HG02588 (cell line): ENCODE measurements at regions not wholly inside any gene's neighbourhood (a gene's known extent, or its start where the extent isn't known, plus 50 kb on each side); places are given as distances from the start of the nearest gene placed in this dataset.
"Not testable (repeated sequence)": the region's sequence is repeated elsewhere in the genome, so short reads cannot be mapped to it uniquely, and the experiment has no call there.

ENCODE experiments used
- ATAC-seq: cut with Tn5 transposase; IDR thresholded peaks from one replicate; pipeline ENCODE4 v1.9.1; 2021; ENCODE audit warnings: mild to moderate bottlenecking, moderate library complexity; ENCODE audit not compliant: unreplicated experiment

DNA sequence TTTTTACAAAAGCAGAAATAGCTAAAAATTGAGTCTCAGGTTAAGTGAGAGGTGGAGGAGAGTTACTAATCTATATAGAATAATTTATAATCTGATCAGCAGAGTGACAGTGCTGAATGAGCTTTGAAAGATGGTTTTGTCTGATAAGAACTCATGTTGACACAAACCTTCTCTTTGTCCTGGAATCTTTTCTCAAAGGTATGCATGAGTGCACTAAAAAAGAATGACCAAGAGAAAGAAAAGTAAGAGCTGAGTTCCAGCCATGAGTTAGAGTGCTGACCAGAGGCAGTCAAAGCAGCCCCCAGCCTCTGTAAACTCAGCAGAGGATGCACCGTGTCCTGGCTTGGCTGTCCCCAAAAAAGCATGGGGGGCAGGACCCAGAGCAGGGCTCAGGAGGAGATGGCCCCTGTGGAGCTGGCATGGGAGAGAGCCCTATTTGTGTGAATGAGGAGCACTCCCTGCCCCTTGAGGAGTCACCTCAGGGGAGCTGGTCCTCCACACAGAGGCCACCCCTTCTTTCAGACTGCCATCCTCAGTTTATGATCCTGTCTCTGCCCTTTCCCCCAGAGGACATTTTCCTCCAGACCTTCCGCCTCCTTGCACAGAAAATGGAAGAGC is 129.8 kb downstream of the SEC23A start:
- no peak for ATAC-seq

DNA sequence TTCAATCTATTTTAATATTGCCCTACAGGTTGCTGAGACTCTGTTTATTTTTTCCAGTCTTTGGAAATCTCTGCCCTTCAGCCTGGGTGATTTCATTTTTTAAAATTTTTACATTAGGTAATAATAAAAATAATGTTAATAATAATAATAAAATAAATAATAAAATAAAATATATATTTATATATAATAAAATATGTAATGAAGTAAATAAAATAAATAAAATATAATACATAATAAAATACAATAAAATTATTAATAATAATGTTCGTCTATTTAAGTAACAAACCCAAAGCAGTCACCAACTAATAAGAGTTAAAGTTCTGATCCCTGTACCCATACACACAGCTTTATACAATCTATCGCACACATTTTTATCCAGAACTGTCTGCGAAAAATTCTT is 130.5 kb downstream of the SEC23A start:
- no peak for ATAC-seq

DNA sequence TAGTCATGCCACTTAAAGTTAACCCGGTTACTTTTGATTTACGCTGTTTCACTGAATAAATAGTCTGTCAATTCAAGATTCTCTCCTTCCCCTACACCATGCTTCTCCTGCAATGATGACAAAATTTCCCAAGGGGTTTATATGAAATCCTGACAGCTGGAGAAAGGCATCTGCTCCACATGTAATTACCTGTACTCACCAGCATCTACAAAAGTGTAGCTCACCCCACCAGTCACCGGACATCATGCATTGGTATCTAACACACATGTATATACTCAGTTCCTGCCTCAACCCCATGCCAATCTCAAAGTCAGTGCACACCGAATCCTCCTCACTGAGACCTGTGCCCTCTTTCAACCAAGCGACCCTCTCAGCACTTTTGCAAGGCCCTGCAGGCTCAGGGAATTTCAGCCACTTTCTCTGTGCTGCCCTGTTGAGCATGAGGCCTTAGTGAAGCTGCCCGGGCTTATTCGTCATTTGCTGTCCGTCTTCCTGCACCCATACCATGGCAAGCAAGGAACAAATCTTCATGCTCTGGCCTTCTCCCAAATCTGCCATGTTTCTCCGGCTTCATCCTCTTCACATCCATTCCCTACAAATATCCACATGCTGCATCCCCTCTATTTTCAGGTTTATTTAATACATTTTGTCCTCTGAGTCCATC is 131.6 kb downstream of the SEC23A start:
- ATAC-seq = no peak

DNA sequence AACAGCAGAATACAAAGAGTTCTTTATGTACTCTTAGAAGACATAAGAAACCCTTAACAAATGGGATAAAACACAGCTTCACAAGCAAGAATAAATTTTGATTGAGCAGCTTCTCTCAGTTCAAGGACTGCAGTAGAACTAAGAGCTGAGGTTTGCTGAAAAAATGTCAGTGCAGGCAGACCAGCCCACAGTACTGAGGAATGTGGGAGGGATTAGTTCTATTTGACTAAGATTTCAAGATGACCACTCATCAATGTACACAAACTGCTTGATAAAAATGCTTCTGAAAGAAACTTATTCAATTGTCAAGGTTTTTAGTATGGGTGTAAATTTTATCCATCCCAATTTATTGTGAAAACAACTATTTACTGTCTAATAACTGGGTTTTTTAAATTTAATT is 138.4 kb downstream of the SEC23A start:
- no peak for ATAC-seq

DNA sequence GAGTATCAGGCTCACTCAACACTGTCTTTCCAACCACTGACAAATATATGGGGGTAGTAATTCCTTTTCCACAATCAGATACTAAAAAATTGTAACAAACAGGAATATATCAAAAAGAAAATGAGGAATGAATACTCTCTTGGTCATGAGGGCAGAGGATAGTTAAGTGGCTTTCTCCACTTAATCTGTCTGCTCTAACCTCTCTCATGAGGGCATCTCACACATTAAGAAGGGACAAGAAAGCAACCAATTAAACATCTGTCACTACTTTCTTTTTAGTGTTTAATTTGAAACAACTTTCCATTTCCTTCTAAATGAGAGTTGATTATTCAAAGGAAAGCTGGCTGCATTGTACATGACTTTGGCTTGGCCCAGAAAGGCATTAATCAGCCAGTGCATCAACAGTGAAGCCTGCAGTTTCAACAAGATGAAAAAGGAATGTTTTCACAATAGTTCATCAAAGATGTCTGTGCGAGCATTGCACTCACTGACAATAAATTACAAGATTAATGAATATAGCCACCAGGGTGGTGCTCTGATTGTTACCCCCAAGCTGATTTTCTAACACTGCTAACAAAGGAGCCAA is 142.0 kb downstream of the SEC23A start:
- no peak for ATAC-seq

DNA sequence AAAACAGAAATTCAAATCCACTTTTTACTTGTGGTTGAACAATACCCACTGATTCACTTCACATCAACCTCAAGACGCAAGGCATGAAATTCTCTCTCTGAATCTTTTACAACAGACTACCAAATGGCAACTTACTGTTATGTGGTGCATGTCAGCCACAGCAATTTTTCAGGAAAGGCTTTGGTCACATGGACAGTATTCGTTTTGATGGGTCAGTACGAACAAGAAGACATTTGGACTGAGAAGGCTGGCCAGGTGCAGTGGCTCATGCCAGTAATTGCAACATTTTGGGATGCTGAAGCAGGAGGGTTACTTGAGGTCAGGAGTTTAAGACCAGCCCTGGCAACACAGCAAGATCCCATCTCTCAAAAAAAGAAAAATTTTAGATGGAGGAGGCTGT is 144.0 kb downstream of the SEC23A start:
- no peak for ATAC-seq

DNA sequence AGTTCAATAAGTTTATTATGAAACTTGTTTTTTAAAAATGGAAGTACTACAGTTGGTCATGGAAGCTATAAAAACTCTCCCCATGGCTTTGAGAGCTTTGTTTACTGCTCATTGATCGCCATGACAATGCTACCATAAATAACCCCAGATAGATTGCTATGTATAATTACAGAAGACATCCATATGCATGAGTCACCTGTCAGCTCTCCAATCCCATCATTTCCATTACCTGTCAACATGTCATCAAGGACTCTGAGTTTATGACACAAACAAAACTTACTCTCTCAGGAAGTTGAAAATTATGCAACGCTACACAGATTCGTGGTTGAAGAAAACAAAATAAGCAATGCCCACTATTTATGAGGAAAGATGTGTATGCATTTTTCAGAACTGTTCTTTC is 144.4 kb downstream of the SEC23A start:
- no peak for ATAC-seq

DNA sequence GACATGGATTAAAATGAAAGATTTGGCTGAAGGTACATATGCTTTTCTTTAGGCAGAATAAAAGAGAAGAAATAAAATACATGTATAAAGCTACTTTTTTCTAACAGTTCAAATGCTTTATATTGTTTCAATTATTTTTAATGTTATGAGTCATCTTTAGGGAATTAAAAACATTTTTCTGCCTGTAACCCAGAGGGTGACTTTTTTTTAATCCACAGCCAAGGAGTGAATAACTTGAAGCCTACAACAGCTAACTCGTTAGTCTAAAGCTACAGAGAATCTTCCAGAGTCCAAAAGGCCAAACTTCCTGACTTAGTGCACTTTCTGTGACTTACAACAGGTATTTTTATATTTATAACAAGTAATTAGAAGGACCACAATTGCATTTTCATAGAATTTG is 151.6 kb downstream of the SEC23A start:
- ATAC-seq = no peak

DNA sequence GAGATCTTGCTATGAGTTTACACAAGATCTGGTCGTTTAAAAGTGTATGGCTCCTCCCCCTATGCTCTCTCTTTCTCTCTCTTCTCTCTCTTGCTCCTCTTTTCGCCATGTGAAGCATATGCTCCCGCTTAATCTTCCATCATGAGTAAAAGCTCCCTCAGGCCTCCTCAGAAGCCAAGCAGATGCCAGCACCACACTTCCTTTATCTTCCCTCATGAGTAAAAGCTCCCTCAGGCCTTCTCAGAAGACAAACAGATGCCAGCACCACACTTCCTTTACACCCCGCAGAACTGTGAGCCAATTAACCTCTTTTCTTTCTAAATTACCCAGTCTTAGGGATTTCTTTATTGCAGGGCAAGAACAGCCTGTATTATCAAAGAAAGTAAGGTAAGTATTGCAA is 152.4 kb downstream of the SEC23A start:
- ATAC-seq = no peak

DNA sequence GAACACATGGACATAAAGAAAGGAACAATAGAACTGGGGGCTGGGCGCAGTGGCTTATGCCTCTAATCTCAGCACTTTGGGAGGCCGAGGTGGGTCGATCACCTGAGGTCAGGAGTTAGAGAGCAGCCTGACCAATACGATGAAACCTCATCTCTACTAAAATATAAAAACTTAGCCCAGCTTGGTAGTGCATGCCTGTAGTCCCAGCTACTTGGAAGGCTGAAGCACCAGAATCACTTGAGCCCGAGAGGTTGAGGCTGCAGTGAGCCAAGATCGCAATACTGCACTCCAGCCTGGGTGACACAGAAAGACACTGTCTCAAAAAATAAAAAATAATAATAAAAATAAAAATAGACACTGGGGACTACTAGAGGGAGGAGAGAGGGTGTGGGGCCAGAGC is 154.5 kb downstream of the SEC23A start:
- ATAC-seq = no peak

DNA sequence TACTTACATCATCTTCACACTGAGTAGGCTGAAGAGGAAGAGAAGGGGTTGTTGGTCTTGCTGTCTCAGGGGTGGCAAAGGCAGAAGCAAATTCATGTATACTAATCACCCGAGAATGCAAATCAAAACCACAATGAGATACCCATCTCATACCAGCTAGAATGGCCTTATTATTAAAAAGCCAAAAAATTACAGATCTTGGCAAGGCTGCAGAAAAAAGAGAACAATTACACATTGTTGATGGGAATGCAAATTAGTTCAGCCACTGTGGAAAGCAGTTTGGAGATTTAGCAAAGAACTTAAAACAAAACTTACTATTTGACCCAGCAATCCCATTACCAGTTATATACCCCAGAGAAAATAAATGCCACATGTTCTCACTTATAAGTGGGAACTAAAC is 154.9 kb downstream of the SEC23A start:
- ATAC-seq = no peak

DNA sequence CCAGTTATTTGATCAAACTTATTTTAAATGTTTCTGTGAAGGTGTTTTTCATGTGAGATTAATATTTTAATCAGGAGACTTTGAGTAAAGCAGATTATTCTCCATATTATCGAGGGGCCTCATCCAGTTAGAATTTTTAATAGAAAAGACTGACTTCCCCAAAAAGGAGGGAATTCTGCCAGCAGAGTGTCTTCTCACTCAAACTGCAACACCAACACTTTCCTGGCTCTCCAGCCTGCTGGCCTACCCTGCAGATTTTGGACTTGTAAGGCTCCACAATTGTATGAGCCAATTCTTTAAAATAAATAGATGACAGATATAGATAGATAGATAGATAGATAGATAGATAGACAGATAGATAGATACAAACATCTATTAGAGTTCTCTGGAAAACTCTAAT is 155.7 kb downstream of the SEC23A start:
- ATAC-seq = no peak

DNA sequence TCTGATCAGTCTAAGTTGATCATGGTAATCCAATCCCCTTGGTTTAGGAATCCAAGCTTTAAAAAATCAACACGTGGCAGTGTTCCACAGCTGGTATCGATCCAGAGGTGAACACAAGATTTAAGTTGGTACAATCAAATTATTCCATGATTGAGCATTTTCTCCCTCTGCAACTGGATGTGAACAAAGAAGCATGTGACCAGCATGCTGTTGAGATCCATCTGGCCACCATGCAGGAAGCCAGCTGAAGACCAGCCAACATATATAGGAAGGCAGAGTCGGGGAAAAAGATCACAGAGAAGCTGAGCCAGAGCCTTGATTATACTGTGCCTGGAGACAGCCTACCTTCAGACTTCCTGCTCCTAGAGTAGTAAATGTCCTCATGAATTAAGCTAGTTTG is 158.3 kb downstream of the SEC23A start:
- ATAC-seq = no peak

DNA sequence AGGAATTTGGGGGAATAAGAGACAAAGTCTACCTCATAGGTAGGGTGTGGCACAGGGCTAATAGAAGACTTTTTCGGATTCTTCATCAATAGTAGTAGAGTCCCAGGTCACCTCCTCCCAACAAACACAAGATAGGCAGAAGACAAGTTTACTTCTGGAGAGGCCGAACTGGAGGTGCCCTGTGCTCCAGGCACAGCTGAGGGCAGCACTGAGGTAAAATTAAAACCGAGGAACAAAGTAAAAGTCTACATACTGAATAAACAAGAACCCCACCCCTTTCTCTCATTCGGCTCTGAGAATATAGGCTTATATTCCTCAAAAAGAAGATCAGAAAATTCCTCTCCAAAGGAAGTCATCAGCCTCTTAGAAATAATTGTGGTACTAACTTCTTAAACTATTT is 161.5 kb downstream of the SEC23A start:
- ATAC-seq = no peak

DNA sequence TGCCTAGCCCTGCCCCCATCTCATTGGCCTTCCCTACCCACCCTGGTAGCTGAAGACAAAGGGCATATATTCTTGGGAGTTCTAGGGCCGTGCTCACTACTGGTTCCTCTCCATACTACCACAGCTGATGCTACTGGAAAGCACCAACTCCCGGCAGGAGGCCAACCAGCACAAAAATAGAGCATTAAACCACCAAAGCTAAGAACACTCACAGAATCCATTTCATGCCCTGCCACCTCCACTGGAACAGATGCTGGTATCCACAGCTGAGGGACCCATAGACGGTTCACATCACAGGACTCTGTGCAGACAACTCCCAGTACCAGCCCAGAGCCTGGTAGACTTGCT is 170.4 kb downstream of the SEC23A start:
- not testable (repeated sequence) for ATAC-seq

DNA sequence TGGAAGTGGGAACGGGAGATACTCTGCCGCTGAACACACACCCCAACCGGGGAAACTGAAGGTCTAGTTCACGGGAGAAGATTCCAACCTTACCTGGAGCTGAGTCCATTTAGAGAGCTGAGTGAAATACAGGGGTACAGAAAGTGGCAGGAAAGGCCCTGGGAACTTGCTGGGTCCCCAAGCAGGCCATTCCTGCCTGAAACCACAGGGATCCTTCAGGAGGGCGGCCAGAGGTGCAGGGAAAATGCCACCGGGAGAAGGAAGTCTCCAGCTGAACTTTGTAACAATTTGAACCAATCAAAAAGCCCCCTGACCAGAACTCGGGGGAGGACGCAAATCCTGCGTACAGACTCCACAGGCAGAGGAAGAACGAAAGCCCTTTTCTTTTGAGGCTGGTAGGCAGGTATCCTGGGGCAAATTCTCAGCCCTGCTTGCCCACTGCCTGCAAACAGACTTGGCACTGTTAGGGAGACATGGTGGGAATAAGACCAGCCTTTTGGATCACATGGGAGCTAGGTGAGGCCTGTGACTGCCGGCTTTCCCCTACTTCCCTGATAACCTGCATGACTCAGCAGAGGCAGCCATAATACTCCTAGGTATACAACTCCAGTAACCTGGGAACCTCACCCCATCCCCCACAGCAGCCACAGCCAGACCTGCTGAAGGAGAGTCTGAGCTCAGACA is 170.9 kb downstream of the SEC23A start:
- ATAC-seq = no peak

DNA sequence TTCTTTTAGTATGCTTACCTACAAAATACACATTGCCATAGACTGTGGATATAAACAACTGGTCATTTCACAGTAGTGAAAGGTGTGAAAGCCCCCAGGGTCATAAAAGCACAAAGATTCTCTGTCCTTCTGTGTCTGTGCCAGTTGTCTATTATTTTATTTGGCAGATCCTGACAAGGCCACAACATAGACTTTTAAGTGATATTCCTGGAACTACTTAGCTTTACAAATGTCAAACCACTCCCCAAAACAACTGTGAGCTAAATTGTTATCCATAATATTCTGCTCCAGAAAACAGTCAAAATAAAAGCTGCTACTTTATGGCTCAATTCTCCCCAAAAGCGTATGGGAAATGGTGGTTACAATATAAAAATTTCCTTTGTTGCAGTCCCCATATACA is 172.1 kb downstream of the SEC23A start:
- ATAC-seq = no peak

DNA sequence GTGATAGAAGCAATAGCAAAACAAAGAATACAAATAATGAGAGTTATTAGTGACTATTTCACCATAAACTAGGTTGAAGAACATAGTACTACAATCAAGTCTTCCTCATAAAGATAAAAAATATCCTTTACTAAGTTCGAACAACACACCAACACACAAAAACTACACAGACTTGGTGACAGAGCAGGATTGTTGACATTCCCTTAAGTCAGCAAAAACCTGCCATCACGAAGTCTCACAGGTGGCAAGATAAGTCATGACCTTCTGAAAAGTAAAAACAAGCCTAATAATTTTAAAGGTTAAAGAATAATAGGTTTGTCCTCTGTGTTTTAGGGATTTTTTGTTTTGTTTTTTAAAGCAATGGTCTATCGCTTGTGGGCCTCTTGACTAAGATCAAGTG is 173.0 kb downstream of the SEC23A start:
- no peak for ATAC-seq

DNA sequence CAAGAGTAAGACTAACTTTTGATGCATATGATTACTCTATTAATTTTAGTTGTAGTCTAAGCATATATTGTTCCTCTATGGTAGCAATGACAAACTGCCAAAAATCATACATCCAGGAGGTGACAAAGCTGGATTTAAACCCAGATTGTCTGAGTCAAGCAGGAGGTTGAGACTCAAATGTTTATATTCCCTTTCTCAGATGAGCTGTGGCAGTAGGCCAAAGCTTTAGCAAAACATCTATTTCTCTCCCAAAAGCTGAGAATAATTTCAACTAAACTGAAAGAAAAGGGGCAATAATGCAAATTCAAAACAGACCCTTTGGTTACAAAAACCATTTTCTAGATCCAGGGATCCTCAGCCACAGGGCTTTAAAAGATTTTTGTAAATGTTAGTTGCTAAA is 173.6 kb downstream of the SEC23A start:
- no peak for ATAC-seq

DNA sequence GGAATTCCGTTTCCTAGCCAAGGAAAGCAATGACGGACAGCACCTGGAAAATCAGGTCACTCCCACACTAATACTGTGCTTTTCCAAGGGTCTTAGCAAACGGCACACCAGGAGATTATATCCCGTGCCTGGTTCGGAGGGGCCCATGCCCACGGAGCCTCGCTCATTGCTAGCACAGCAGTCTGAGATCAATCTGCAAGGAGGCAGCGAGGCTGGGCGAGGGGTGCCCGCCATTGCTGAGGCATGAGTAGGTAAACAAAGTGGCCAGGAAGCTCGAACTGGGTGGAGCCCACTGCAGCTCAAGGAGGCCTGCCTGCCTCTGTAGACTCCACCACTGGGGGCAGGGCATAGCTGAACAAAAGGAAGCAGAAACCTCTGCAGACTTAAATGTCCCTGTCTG is 181.1 kb downstream of the SEC23A start:
- not testable (repeated sequence) for ATAC-seq

DNA sequence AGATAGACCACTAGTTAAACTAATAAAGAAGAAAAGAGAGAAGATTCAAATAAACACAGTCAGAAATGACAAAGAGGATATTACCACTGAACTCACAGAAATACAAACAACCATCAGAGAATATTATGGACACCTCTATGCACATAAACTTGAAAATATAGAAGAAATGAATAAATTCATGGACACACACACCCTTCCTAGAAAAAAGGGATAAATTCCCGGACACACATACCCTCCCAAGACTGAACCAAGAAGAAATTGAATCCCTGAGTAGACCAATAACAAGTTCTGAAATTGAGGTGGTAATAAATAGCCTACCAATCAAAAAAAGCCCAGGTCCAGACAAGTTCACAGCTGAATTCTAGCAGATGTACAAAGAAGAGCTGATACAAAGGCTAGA is 187.9 kb downstream of the SEC23A start:
- no peak for ATAC-seq

DNA sequence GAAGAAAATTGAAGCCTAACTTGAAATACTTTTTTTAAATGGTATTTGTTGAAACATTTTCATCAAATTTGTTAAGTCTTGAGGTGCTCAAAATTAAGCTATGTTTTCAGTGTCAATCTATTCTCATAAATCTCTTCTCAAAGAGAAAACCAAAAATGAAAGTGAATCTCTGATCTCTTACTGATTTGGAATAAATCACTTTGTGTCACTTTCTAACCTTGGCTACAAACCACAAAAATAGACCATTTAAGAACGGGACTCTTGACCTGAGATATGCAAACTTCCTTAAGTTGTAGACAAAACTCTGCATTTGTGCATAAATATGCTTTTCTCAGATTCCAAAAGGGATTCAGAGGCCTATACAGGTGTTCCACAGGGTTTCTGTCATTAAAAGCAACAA is 192.9 kb downstream of the SEC23A start:
- ATAC-seq = no peak
